MG63 (cell line): ENCODE measurements at regions not wholly inside any gene's neighbourhood (a gene's known extent, or its start where the extent isn't known, plus 50 kb on each side); places are given as distances from the start of the nearest gene placed in this dataset.
"Not testable (repeated sequence)": the region's sequence is repeated elsewhere in the genome, so short reads cannot be mapped to it uniquely, and the experiment has no call there.

Experiments
- DNase-seq: peaks from one replicate; pipeline ENCODE4 v3.0.0-alpha.2; 2020
- H3K27me3 ChIP-seq: fragments of 250-450 bp; sonication (Bioruptor Pico); 2 replicates; pipeline ENCODE4 v1.5.1; 2020; ENCODE audit warnings: mild to moderate bottlenecking, moderate library complexity
- H3K36me3 ChIP-seq: fragments of 250-450 bp; sonication (Bioruptor Pico); 2 replicates; pipeline ENCODE4 v1.5.1; 2020; ENCODE audit warnings: mild to moderate bottlenecking, moderate library complexity
- H3K4me3 ChIP-seq: fragments of 250-450 bp; sonication (Bioruptor Pico); 2 replicates; pipeline ENCODE4 v1.5.1; 2020; ENCODE audit warnings: mild to moderate bottlenecking, moderate library complexity
- H3K9me3 ChIP-seq: fragments of 250-450 bp; sonication (Bioruptor Pico); 2 replicates; pipeline ENCODE4 v1.5.1; 2020; ENCODE audit warnings: mild to moderate bottlenecking, moderate library complexity

DNA sequence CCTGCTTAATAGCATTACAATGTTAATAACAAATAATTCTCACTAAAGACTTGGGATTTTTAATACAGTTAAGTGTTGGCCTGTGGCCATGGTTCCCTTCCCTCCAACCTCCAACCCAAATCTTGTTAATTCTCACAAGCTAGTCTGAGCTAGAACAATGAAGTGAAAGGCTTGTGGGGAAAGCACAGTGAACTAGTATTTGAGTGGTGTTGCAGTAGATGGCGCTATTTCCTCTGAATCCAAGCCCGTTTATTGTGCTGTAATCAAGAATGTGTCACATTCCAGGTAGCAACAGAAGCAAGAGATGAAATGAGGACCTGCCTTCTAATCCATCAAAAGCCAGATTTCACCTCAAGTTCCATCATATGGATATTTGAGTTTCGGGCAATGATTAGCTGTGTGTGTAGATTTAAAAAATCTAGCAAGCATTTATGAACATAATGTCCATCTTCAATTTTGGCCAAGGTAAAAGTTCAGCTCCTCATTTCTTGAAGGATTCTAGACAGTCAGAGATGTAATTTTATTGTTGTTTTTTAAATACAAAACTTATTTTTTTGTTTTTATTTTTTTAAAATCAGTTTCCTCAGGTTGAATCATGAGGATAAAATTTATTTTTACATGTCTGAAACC is 160.7 kb downstream of the SQOR start:
- Histone ChIP-seq H3K4me3 (no peak overlapping the region), H3K9me3 (no peaks in the 10 kb centered on the region), H3K27me3 (0 out of 2 replicates have a peak, but pooled peaks cover 2% of the 10 kb centered on the region), H3K36me3 (no peaks in the 10 kb centered on the region)
- DNase-seq: no peak

DNA sequence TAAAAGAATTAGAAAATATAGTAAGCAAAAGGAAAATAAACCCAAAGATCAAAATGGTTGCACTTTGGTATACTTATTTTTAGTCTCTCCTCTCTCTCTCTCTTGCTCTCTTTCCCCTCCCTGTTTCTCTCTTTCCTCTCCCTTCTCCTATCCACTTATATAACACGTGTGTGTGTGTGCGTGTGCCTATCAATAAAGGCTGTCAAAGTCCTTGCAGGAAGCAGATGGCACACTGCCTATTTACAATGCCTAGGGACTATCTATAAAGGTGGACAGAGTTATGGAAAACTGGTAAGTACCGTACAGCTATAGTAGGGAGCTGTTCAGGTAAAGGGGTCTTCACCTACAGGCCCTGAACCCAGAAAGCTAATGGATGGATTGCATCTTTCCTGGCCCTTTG is 161.6 kb downstream of the SQOR start:
- no peaks in the 10 kb centered on the region for H3K36me3 ChIP-seq
- H3K27me3 ChIP-seq: 0 out of 2 replicates have a peak, but pooled peaks cover 2% of the 10 kb centered on the region
- no peak for DNase-seq
- H3K4me3 ChIP-seq: no peak overlapping the region
- no peaks in the 10 kb centered on the region for H3K9me3 ChIP-seq

DNA sequence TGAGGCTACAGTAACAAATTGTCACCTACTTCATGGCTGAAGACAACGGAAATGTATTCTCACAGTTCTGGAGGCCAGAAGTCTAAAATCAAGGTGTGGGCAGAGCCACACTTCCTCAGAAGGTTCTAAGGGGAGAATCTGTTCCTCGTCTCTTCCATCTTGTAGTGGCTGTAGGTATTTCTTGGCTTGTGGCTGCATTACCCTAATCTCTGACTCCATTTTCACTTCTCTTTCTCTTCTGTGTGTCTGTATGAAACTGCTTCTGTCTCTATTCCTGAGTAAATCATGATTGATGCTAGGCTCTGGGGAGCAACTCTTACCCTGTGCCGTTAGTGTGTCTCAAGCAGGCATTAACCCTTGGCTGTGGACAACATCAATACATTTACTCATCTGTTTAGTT is 164.7 kb downstream of the SQOR start:
- Histone ChIP-seq H3K27me3 (no peaks in the 10 kb centered on the region), H3K4me3 (no peak overlapping the region), H3K9me3 (no peaks in the 10 kb centered on the region), H3K36me3 (no peaks in the 10 kb centered on the region)
- no peak for DNase-seq

DNA sequence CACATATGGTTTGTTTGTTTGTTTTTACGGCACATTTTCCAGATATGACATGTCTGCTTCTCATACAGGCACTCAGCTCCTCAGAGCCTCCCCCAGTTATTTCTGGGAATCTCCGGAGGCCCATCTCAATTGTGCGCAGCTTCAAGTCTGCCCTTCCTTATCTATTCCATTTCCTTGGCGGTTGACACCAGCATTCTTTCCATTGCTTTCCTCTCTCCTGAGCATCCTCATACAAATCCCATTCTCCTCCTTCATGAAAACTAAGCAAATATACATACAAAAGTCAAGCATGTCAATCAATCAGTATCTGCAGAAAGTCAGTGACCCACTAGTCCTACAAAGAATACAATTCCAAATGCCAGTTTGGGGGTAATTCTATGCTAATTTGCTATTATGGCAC is 166.7 kb downstream of the SQOR start:
- Histone ChIP-seq H3K9me3 (no peaks in the 10 kb centered on the region), H3K36me3 (no peaks in the 10 kb centered on the region), H3K27me3 (no peaks in the 10 kb centered on the region), H3K4me3 (no peak overlapping the region)
- DNase-seq: no peak

DNA sequence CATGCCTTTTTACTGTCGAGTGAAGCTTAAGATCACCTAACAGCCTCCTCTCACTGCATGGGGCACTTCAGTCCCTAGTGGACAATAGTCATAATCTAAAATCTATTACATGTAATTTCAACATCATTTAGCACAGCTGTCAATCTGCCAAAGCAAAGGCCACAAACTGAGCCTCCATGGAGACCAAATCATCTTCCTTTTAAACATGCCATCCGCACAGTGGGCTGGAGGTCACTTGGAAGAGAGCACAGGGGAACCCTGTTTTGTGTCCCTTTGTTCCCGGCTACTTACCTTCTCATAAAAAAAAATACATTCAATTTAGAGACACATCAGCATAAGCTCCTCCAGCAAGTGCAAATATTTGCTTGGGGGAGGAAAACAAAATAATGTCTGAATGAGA is 167.3 kb downstream of the SQOR start:
- DNase-seq: no peak
- Histone ChIP-seq H3K36me3 (no peaks in the 10 kb centered on the region), H3K9me3 (no peaks in the 10 kb centered on the region), H3K27me3 (no peaks in the 10 kb centered on the region), H3K4me3 (no peak overlapping the region)

DNA sequence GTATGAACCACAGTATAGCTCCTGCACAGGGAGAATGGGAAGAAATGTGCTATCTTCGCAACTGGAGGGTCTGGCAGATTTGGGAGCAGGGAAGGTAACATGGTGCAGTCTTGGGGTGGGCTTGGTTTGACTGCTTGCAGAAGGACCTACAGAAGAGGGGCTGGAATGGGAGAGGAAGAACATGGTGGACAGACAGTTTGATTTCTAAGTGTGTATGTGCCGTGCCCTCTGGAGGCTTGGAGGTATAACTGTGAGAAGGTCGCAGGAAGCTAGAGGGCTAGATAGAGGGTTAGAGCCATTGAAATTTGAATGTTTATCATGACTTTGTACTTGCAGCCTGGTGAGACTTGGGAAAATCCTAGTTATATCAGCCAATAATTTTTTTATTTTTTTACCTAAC is 169.2 kb downstream of the SQOR start:
- Histone ChIP-seq H3K9me3 (no peaks in the 10 kb centered on the region), H3K4me3 (no peak overlapping the region), H3K27me3 (no peaks in the 10 kb centered on the region), H3K36me3 (no peaks in the 10 kb centered on the region)
- no peak for DNase-seq

DNA sequence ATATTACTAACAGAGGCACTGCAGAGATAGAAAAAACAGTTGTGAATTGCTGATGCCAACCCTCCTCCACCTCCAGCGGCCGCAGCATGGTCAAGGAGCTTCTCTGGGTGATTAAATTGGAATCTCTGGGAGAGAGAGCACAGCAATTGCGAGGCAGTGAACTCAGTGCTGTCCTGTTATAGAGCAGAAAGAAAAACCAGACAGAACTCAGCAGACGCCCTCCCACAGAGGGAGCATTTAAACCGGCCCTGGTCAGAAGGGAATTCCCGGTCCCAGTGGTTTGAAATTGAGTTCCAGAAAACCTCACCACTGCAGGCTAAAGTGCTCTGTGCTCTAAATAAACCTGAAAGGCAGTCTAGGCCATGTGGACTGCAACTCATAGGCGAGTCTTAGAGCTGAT is 175.4 kb downstream of the SQOR start:
- Histone ChIP-seq H3K27me3 (no peaks in the 10 kb centered on the region), H3K36me3 (no peaks in the 10 kb centered on the region), H3K4me3 (no peak overlapping the region), H3K9me3 (no peaks in the 10 kb centered on the region)
- no peak for DNase-seq

DNA sequence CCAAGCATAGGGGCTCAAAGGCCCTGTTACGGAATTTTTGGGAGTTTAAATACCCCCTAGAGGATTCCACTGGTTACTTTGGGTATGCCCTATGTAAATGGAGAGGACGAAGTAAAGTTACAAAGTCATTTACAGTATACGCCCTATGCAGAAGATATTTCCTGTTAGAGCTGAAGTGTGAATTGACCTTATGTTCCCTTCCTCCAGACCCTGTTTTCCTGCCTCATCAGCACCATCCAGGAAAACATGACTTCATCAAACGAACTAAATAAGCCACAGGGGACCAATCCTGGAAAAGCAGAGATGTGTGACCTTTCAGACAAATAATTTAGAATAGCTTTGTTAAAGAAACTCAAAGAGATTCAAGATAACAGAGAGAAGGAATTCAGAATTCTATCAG is 177.4 kb downstream of the SQOR start:
- no peaks in the 10 kb centered on the region for H3K27me3 ChIP-seq
- H3K36me3 ChIP-seq: no peaks in the 10 kb centered on the region
- H3K9me3 ChIP-seq: no peaks in the 10 kb centered on the region
- no peak for DNase-seq
- no peak overlapping the region for H3K4me3 ChIP-seq

DNA sequence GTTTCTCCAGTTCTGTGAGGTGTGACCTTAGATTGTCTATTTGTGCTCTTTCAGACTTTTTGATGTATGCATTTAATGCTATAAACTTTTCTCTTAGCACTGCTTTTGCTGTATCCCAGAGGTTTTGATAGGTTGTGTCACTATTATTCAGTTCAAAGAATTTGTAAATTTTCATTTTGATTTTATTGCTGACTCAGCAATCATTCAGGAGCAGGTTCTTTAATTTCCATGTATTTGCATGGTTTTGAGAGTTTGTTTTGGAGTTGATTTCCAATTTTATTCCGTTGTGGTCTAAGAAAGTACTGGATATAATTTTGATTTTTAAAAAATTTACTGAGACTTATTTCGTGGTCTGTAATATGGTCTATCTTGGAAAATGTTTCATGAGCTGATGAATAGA is 182.7 kb downstream of the SQOR start:
- H3K27me3 ChIP-seq: not testable (repeated sequence)

DNA sequence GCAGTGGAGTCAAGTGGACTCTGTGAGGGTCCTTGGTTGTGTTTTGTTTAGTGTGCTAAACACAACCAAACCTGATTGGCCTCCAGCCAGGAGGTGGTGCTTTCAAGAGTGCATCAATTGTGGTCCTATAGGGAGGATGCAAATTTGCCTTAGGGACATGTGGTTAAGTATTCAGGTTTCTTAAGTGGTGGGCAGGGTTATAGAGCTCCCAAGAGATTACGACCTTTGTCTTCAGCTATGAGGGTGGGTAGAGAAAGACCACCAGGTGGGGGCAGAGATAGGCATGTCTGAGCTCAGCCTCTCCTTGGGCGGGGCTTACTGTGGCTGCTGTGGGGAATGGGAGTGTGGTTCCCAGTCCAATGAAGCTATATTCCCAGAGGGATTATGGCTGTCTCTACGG is 186.6 kb downstream of the SQOR start:
- no peak for DNase-seq
- H3K36me3 ChIP-seq: no peaks in the 10 kb centered on the region
- H3K9me3 ChIP-seq: no peaks in the 10 kb centered on the region
- H3K27me3 ChIP-seq: no peaks in the 10 kb centered on the region
- H3K4me3 ChIP-seq: no peak overlapping the region

More for the DNA sequence above, 182.7 kb downstream of the SQOR start:
- H3K36me3 ChIP-seq, DNase-seq, H3K4me3 ChIP-seq, H3K9me3 ChIP-seq: not testable (repeated sequence)

DNA sequence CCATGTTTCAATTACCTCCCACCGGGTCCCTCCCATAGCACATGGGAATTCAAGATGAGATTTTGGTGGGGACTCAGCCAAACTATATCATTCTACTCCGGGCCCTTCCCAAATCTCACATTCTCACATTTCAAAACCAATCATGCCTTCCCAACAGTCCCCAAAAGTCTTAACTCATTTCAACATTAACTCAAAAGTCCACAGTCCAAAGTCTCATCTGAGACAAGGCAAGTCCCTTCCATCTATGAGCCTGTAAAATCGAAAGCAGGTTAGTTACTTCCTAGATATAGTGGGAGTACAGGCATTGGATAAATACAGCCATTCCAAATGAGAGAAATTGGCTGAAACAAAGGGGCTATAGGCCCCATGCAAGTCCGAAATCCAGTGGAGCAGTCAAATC is 188.1 kb downstream of the SQOR start:
- H3K36me3 ChIP-seq, H3K27me3 ChIP-seq, DNase-seq, H3K9me3 ChIP-seq, H3K4me3 ChIP-seq: not testable (repeated sequence)

DNA sequence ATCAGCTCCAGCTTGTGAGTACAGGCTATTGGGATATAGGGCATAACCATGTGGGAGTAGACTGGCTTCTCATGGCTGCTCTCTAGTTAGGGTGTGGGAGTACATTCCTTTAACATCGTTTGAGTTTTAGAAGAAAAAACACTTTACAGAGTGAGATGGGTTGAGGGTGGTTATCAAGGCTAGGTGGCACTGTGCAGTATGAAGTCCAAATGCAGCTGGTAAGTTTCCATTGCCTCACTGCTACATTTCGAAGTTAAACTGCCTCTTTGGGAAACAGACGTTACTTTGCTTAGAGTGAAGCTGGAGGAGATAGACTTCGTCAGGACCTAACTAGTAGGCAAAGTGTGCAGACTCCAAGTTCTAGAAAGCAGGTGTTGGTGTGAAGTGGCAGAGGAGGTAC is 192.4 kb downstream of the SQOR start:
- H3K27me3 ChIP-seq: no peaks in the 10 kb centered on the region
- DNase-seq: no peak
- no peak overlapping the region for H3K4me3 ChIP-seq
- no peaks in the 10 kb centered on the region for H3K36me3 ChIP-seq
- H3K9me3 ChIP-seq: no peaks in the 10 kb centered on the region

DNA sequence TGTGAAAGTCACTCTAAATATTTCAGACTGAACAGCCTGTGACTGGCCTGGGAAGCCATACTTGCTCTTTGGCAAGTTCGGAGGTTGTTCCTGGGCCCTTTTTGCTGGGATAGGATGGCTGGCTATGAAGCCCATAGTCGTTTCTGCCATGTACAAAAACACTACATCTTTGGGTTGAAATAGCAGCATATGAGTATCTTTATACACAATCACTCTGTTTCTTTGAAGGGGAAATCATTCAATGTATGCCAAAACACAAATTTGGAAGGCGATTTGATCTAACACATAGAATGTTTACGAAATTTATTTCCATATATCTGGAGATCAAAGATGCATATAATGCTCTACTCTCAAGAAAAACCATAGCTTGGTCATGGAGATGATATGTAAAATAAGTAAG is 192.9 kb downstream of the SQOR start:
- Histone ChIP-seq H3K4me3 (no peak overlapping the region), H3K9me3 (no peaks in the 10 kb centered on the region), H3K27me3 (no peaks in the 10 kb centered on the region), H3K36me3 (no peaks in the 10 kb centered on the region)
- no peak for DNase-seq

DNA sequence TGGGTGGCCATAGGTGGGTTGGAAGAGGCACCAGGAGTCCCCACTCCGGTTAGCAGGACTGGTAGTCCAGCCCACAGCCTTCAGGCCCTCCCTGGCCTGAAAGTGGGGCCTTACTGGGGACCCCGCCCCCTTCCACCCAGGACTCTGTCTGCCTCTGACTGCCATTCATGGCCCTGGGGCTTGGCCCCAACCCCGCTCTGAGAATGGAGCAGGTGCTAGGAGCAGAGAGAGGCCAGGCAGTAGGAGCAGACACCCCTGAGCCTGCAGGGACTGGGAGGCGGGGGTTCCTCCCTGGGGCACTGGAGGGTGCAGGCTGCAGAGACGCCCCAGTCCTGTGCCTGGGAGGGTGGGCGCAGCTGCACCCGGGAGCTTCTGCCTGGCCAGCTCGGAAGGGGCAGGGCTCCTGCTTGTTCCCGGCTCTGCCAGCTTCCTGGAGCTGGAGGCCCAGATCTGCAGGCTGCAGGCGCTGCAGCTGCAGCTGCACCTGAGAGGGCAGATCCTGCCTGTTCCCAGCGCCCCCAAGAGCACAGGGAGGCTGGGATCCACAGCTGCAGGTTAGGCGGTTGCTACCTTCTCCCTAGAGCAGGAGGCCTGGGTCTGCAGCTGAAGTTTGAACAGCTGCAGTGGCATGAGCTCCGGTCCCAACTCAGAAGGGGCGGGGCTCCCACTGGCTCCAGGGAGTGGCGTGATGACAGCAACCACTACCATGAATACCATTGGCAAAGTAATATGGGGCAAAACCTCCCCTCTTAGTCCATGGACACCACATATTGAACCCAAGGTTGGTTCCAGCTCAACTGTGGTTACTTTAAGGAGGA is 194.7 kb downstream of the SQOR start:
- no peak overlapping the region for H3K4me3 ChIP-seq
- peak; percentile 5 for DNase-seq
- no peaks in the 10 kb centered on the region for H3K27me3 ChIP-seq
- no peaks in the 10 kb centered on the region for H3K9me3 ChIP-seq
- no peaks in the 10 kb centered on the region for H3K36me3 ChIP-seq

DNA sequence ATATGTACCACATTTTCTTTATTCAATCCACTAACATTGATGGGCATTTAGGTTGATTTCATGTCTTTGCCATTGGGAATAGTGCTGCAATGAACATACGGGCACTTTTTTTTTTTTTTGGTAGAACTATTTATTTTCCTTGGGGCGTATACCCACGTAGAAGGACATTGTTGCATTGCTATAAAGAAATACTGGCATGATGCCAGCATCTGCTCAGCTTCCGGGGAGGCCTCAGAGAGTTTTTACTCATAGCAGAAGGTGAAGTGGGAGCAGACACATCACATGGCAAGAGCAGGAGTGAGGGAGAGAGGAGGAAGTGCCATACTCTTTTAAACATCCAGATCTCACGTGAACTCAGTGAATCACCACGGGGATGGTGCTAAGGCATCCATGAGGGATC is 197.0 kb downstream of the SQOR start:
- Histone ChIP-seq H3K36me3 (no peaks in the 10 kb centered on the region), H3K9me3 (no peaks in the 10 kb centered on the region), H3K4me3 (no peak overlapping the region), H3K27me3 (no peaks in the 10 kb centered on the region)
- no peak for DNase-seq

DNA sequence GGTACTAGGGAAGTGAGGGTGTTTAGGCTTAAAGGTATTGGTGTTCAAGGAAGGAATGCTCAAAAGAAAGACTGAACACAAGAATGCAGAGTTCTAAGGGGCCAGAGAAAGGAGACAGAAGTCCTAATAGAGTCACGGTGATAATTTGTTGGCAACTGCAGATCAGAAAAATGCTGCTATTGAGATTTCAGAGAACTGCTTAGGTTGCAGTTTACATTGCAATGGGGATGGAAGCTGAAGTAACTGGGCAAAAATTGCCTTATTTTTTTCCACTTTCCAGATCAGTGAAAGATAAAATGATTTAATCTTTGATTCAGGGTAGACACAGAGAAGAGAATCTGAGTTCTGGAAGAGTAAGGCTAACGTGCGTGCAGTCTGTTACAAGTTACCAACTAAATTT is 199.8 kb downstream of the SQOR start:
- no peaks in the 10 kb centered on the region for H3K36me3 ChIP-seq
- no peak overlapping the region for H3K4me3 ChIP-seq
- DNase-seq: no peak
- H3K9me3 ChIP-seq: no peaks in the 10 kb centered on the region
- H3K27me3 ChIP-seq: no peaks in the 10 kb centered on the region

DNA sequence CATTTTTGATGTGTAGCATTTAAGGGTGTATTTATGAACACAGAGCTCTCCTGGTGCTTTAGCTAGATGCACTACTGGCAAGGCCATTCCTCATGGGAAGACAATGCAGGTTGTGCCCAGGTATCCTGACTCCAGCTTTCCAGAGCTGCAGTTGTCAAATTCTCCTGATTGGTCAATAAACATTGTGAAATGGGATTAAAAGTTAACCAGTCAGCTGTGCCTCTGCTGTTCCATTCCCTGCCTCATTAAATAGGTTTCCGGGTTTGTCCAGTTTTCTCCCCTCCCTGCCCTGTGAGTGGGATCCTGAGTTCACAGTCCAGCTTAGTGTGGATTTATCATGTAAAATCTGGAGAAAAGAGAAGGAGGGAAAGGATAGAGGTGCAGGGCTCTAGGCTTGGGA is 207.3 kb downstream of the SQOR start:
- Histone ChIP-seq H3K27me3 (peaks cover 3% of the 10 kb centered on the region; the same call in 1 of the 2 replicates), H3K4me3 (no peak overlapping the region), H3K36me3 (no peaks in the 10 kb centered on the region), H3K9me3 (no peaks in the 10 kb centered on the region)
- DNase-seq: no peak

DNA sequence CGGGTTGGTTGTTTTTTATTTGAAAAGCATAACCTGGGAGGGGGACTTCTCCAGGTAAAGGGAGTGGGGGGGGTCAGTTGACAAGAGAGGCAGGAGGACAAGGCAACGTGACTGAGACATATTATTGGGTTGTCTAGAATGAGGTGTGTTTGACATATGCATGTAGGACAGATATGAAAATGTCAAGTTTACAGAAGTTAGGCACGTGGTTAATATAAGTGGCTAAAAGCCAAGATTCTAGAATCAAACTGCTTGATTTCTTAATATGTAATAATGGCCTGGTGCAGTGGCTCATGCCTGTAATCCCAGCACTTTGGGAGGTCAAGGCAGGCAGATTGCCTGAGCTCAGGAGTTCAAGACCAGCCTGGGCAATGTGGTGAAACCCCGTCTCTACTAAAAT is 212.8 kb downstream of the SQOR start:
- no peak for DNase-seq
- Histone ChIP-seq H3K27me3 (peaks cover 3% of the 10 kb centered on the region; the same call in 1 of the 2 replicates), H3K9me3 (0 out of 2 replicates have a peak, but pooled peaks cover 5% of the 10 kb centered on the region), H3K4me3 (no peak overlapping the region), H3K36me3 (no peaks in the 10 kb centered on the region)
